GM18499 (cell line): ENCODE measurements at regions not wholly inside any gene's neighbourhood (a gene's known extent, or its start where the extent isn't known, plus 50 kb on each side); places are given as distances from the start of the nearest gene placed in this dataset.

Experiments
- ATAC-seq: cut with Tn5 transposase; IDR thresholded peaks from one replicate; pipeline ENCODE4 v1.9.1; 2021; ENCODE audit warnings: moderate number of reproducible peaks; ENCODE audit not compliant: insufficient read depth, unreplicated experiment

DNA sequence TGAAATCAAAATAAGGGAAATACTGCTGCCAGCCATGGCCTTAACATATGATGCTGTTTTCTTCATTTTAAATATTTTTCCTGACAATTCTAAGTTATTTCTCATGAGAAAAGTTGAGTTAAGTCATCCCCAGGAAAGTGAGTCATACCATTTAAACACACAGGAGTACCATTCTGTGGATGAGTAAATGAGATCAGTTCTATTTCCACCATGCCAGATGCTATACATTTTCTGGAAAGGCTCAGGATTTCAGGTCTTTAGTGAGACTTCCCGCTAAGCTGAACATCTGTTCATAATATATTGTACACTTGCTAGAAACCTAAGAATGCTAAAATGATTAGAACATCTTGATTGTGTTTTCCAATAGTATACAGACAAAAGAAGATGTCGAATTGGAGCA is 256.2 kb upstream of the MANEA start:
- no peak for ATAC-seq

- ATAC-seq = no peak
Observed at GRCh38 chr6:95325916-95326315, 251.4 kb upstream of the MANEA start.

GRCh38 chr6:95328231-95328630 is 249.1 kb upstream of the MANEA start:
- no peak for ATAC-seq

DNA sequence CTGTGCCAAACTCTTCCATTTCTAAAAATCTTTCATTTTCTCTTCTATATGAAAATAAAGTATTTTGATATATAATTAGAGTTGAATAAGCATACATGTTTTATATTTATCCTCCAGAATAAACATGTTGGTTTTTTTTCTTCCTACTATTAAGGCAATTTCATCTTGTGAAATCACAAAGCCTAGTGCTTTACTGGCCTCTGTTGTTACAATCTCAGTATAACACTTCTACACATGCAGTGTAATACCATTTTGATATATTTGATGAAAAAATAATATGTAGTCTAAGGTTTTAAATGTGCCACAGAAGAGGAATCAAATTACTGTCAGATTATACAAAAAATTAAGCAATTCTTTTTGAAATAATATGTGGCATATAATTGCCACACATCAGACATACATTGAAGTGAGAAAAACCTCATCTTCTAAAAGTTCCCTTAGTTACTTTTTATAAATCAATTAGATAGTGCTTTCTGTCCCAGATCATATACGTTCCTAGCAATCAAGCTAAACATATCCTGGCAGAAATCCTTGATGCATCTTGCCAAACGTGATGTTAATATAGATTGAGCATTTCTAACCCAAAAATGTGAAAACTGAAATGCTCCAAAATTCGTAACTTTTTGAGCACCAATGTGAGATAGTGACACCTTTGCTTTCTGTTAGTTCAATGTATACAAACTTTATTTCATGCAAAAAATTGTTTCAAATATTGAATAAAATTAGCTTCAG is 225.1 kb upstream of the MANEA start:
- ATAC-seq = no peak

DNA sequence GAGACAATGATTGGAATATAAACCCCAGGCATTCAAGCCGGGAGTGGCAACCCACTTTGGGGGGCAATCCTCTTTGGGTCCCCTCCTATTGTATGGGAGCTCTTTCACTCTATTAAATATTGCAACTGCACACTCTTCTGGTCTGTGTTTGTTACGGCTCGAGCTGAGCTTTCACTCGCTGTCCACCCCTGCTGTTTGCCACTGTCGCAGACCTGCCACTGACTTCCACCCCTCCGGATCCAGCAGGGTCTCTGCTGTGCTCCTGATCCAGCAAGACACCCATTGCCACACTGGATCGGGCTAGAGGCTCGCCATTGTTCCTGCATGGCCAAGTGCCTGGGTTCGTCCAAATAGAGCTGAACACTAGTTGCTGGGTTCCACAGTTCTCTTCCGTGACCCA is 222.8 kb upstream of the MANEA start:
- ATAC-seq = no peak

DNA sequence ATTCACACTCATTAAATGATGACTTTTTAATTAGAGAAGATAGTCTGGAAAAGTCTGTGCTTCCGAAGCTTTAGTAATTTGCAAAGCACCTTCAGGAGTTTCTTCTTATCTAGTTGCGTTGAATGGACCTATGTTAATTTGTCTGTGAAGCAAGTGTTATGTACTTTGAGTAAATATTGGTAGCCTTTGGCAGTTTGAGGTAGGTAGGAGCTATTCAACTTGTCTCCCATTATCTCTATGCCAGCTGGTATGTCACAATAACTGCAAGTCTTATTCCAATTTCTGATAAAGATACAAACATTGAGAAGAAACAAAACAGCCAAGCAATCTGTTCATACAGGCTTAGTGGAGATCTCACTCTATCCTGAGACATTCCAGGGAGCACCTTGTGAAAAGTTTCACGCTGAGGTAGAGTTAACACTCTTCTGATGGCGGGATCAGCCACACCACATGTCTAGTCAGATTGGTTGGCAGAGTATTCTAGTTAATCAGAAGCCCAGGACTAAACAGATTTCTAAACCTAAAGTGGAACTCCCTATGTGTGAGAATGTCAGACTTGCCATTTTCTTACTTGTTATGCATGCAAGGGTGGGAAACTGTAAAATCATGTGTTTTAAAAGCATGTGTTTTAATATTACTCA is 219.8 kb upstream of the MANEA start:
- ATAC-seq = no peak

GRCh38 chr6:95364016-95364604 is 213.2 kb upstream of the MANEA start:
- peak; percentile 92 for ATAC-seq

DNA sequence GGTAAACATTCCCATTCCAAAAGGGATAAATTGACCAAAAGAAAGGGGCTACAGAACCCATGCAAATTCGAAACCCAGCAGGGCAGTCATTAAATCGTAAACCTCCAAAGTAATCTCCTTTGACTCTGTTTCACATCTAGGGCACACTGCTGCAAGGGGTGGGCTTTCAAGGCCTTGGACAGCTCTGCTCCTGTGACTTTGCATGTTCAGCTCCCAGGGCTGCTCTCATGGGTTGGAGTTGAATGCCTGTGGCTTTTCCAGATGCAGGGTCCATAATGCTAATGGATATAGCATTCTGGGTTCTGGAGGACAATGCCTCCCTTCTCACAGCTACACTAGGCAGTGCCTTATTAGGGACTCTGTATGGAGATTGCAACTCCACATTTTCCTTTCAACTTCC is 211.9 kb upstream of the MANEA start:
- no peak for ATAC-seq

GRCh38 chr6:95366414-95366813 is 210.9 kb upstream of the MANEA start:
- no peak for ATAC-seq

DNA sequence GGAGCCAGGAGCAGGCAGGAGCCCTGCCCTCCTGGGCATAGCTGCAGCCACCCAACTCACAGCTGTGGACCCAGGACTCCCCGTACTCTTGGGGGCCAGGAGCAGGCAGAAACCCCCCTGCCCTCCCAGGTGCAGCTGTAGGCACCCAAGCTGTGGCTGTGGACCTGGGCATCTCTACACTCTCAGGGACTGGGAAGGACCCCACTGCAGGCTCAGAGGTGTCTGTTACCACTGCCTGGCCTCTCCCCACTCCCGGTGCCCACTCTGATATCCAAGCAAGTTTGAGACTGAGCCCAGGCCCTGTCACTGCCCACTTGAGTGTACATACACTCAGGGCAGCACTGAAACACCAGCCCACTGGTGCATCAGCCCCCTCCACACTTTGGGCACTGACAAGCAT is 193.5 kb upstream of the MANEA start:
- no peak for ATAC-seq

DNA sequence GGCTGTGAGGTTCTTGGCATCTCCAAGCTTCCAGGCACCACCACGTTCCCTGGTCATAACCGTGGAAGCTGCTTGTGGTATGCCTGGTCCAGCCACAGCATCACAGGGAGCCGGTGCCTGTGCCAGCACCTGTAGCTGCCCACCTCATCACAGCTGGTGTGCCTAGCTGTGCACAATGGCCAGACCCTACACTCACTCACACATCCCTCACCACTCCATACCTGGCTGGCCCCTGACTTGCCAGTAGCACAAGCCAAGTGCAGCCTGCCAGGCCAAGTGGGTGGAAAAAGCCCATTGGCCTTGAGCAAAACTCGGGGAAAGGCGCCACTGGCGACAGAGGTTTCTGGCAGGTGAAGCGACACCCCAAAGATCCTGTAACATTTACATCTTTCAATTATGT is 192.3 kb upstream of the MANEA start:
- no peak for ATAC-seq

DNA sequence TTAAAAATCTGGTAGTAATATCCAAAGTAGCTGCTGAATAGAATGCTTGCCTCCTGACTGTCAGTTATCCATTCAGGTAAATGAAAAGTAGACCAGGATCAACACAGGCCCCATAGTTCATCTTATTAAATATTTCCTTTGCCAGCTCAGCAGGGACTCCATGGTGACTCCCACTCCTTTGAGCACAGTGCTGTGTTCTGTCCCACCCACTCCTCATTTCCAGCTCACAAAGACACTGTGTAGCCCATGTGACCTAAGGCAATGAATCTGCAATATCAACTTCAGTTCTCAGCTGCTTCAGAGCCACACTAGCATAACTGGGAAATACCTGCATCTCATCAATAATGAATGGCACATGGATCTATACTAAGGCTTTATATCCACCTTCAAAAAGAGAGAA is 189.5 kb upstream of the MANEA start:
- no peak for ATAC-seq

GRCh38 chr6:95404777-95405176 is 172.6 kb upstream of the MANEA start:
- no peak for ATAC-seq

DNA sequence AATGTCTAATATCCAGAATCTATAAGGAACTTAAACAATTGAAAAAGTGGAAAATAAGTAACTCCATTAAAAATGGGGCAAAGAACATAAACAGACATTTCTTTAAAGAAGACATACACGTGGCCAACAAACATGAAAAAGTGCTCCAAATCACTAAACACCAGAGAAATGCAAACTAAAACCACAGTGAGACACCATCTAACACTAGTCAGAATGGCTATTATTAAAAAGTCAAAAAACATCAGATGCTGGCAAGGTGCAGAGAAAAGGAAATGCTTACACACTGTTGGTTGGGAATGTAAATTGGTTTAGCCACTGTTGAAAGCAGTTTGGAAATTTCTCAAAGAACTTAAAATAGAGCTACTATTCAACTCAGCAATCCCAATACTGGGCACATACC is 169.2 kb upstream of the MANEA start:
- ATAC-seq = no peak

GRCh38 chr6:95410168-95410567 is 167.2 kb upstream of the MANEA start:
- no peak for ATAC-seq

GRCh38 chr6:95413789-95414188 is 163.5 kb upstream of the MANEA start:
- ATAC-seq = no peak

DNA sequence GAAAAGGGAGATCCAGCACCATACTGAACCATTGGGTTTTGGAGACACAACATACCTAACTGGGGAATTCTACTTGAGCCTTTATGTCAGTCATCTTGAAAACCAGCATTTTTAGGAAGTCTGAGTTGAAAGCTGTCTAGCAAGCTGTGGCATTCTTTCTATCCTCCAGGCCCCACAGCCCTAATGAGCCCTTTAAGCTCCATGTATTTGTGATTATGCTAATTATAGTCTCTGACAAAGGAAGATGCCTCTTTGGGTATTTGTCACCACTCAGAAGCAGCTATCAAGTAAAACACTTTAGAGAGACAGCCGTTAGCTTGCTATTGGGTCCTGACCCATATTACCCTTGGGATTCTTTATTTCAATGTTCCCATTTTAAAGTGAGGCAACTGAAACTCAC is 159.5 kb upstream of the MANEA start:
- ATAC-seq = no peak

DNA sequence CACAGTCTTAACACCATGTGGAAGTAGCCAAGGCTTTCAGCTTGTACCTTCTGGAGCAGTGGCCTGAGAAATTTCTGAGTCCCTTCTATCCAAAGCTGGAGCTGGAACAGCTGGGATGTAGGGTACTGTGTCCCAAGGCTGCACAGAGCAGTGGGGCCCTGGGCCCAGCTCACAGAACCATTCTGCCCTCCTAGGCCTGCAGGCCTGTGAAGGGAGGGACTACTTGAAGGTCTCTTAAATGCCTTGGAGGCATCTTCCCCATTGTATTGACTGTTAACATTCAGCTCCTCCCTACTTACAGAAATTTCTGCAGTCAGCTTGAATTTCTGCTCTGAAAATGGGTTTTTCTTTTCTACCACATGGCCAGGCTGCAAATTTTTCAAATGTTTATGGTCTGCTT is 156.5 kb upstream of the MANEA start:
- ATAC-seq = no peak

DNA sequence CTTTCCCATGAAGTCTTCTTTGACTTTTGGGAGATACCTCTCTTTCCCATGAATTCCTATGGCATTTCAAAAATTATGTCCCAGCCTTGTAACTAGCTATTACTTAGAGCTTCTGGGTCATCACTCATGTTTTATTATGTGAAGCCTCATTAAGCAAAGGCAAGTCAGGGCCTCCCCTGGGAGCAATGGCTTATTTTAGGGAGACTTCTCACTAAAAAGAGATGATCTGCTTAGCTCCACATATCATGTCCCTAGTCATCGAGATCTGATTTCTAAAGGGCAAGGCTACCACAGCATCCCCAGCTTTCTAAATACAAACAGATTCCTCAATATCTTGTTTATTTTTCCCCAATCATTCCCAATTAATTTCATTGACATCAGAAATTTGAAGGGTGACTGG is 154.0 kb upstream of the MANEA start:
- no peak for ATAC-seq

GRCh38 chr6:95431637-95432228 is 145.6 kb upstream of the MANEA start:
- ATAC-seq = no peak

DNA sequence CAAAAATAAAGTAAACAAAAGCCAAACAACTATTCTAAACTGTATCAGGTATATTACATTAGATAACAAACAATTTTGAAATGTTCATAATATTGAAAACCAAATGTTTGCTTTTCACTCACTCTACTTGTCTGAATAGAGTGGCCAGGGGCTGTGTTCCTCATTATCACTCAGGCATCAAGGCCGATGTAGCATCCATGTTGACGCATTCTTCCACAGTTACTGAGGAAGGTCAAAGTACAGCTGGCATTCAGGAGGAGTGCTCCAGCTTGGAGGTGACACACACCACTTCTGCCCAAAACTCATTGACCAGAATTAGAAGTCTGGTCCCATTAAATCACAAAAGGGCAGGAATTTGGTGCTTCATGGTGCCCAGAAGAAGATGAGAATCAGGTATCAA is 137.6 kb upstream of the MANEA start:
- ATAC-seq = no peak

GRCh38 chr6:95448208-95448607 is 129.1 kb upstream of the MANEA start:
- ATAC-seq = no peak
